Activated T-cell treated with anti-CD3 and anti-CD28 coated beads for 48 hours (primary cell): ENCODE measurements at regions not wholly inside any gene's neighbourhood (a gene's known extent, or its start where the extent isn't known, plus 50 kb on each side); places are given as distances from the start of the nearest gene placed in this dataset.

ENCODE experiments used
- DNase-seq: peaks from one replicate; pipeline ENCODE4 v3.0.0-alpha.2; 2020; ENCODE audit warnings: low read depth

DNA sequence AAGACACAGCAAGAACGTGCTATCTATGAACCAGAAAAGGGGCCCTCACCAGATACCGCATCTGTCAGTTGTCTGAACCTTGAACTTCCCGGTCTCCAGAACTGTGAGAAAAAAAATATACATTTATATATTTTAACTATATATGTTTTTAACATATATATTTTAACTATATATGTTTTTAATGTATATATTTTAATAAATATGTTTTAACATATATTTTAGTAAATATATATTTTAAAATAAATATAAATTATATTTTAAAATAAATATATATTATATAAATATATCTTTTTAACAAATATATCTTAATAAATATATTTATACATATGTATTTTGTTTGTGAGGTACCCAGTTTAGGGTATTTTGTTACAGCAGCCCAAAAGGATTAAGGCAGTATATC, 958.2 kb upstream of the AUTS2 start:
- no peak for DNase-seq

DNA sequence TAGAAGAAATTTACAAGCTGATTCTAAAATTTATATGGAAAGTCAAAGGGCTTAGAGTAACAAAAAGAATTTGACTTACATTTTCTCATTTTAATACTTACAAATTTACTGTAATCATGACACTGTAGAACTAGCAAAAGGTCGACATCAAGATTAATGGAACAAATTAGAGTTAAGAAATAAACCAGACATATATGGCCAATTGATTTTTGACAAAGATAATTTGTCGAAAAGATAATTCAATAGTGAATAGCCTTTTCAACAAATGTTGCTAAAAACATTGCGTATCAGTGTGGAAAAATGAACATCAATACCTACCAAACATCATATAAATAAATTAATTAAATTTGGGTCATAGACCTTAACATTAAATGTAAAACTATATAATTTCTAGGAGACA, 955.5 kb upstream of the AUTS2 start:
- DNase-seq, result no peak

DNA sequence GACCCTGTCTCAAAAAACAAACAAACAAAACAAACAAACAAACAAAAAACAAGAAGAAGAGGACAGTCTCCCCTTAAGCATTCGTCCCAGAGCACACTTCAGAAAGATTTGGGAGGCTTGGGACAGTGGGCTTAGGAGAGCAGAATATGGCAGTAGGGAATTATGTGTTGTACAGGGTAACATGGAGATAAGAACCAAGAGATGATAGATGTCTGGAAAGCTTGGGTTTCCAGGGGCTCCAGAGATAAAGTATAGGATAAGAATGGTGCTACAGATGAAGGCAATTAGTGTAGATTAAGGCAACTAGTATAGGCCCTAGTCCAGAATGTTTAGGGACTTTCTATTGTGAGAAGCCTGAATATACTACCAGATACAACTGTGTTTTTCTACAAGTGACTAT, 934.9 kb upstream of the AUTS2 start:
- no peak for DNase-seq

DNA sequence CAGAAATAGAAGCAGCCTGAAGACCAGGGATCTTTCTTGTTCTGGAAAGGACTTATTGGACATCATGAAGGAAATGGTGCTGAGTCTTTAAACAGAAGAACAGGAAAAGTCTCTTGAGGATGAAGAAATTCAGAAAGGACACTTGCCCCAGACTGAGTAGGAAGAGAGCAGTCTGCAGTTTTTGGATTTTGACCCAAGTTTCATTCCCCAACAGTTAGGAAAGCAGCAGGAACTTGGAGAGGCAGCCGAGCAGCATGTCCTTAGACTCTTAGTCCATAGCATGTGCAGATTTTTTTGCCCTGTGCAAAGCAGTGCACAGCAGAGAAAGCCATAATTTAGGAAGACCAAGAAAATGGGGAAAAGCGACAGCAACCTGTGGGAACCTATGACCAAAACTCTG, 927.2 kb upstream of the AUTS2 start:
- no peak for DNase-seq

DNA sequence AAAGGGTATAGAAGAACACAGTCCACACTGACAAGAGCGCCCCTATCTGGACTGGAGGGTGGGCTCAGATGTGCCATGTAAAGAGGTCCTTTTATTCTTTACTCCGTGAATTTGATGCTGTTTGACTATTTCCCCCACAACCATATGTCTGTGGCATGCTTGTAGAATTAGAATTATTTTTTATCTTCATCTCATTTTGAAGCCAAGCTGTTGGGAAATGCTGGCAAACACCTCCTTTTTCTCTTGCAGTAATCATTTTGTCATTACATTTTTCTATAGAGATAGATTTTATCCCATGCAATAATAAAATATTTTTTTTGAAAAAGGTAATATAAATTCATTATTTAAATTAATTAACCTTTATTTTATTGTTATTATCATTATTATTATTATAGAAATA, 926.6 kb upstream of the AUTS2 start:
- DNase-seq, result no peak

DNA sequence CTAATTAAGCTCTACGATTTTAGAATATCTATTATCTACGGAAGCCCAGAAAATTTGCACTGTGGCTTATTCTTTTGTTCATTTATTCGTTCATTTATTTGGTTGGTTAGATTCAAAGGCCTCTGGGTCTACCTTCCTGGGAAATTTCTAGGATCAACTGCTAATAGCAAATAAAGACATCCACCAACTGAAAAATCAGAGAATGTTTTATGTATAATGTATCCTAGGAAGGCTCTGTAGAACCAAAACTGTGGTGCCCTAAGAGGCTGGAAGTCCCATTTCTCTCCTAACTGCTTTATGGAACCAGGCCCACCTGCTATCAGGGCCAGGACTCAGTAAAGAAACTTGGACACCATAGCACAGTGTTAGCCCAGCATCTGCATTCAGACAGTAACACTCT, 923.4 kb upstream of the AUTS2 start:
- DNase-seq, result no peak

DNA sequence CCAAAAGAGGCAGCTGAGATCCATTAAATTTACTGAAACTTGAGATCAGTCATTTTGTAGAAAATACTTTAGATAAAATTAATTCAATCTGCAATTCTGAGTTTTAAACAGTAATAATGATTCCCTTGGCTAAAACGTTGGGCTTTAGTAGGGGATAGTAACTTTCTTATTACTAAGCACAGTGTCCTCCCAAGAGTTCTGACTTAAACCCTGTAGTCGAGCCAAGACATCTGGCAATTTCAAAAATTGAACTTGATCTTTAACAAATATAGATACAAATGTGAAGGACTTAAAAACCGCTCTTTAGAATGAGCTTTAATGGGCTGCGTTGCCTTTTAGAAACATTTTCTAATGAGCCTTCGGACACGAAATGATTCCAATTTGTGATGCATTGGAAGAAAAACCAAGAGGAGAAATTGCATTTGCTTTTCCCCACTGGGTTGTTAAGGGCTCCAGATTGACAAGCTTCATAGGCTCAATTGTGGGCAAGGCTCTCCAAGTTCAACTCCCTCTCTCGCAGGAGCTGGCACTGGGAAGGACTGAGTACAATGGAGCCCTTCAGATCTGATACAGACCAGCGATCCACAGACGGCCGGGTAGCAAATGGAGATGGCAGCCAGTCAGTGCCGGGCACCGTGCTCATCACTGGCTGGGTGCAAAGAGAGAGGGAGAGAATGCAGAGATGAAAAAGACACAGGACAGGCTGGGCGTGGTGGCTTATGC, 921.3 kb upstream of the AUTS2 start:
- no peak for DNase-seq

DNA sequence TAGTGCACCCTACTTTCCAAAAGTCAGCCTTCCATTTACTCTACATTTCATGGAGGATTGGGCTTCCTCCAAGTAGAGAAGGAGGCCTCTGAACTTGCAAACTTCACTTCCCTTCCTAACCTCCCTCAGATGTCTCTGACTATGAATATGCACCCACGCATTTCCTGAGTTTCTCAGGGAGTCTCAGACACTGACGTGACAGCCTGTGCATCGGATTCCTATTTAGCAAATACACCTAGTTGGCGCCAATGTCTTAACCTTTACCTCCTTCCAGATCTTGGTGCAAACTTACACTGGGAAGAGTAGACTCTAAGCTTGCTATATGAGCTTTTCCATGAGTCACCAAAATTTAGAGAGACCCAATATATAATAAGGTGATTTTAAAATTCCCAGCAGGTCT, 920.1 kb upstream of the AUTS2 start:
- no peak for DNase-seq

DNA sequence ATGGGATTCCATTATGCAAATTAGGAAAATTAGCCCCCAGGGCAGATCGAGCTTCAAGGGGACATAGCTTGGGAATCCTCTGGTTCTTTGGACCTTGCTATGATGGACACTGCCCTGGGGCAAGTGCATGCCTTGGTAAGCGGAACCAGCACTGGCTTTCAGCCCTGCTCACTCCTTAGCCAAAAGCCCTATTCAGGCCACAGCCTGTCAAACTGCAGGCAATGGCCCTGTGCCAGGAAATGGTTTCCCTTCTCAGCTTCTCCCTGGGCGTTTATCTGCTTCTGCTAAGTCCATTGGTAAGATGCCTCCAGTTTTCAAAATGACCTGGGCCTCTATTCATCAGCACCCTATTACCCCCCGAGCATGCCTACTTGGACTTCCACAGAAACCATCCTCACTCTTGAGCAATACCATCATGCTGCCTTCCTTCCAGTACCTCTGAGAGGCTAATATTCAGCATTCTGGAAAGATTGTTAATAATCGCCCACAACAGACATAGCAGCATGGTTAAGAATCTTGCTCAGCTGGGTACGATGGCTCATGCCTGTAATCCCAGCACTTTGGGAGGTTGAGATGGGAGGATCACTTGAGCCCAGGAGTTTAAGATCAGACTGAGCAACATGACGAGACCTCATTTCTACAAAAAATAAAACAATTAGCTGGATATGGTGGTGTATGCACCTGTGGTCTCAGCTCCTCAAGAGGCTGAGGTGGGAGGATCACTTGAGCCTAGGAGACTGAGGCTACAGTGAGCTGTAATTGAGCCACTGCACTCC, 918.6 kb upstream of the AUTS2 start:
- no peak for DNase-seq

DNA sequence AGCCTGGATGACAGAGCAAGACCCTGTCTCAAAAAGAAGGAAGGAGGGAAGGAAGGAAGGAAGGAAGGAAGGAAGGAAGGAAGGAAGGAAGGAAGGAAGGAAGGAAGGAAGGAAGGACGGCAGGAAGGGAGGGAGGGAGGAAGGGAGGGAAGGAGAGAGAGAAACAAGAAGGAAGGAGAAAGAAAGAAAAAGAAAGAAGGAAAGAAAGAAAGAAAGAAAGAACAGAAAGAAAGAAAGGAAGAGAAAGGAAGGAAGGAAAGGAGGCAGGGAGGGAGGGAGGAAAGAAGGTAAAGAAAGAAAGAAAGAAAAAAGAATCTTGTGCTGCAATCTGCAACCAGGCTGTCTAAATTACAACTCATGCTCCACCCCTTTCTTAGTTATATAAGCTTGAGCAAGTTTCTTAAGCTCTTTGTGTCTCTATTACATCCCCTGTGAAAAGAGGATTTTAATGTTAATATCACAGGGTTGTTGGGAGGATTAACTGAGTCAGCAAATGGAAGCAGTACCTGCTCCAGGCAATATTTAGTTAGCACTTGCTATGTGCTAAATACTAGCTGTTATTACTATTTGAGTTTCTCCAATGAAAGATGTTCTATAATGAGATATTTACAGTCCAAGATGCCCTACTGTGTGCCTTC, 917.9 kb upstream of the AUTS2 start:
- DNase-seq, result no peak

DNA sequence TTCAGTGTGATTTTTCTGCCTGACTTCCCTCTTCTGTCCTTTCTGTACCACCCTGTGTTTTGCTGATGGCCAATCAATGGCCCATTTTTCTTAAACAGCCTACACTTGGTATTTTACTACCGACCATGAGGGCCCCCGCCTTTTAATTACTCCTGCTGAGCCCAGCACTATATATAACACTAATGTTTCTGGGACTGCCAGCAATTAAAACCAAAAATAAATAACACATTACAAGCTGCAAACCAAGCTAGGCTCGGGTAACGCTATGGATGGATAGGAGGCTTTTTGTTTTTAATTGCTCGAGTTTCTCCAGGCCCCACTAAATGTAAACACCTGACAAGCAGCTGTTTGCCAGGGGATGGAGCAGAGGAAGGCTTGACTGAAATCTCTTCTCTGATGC, 915.4 kb upstream of the AUTS2 start:
- DNase-seq, result no peak

DNA sequence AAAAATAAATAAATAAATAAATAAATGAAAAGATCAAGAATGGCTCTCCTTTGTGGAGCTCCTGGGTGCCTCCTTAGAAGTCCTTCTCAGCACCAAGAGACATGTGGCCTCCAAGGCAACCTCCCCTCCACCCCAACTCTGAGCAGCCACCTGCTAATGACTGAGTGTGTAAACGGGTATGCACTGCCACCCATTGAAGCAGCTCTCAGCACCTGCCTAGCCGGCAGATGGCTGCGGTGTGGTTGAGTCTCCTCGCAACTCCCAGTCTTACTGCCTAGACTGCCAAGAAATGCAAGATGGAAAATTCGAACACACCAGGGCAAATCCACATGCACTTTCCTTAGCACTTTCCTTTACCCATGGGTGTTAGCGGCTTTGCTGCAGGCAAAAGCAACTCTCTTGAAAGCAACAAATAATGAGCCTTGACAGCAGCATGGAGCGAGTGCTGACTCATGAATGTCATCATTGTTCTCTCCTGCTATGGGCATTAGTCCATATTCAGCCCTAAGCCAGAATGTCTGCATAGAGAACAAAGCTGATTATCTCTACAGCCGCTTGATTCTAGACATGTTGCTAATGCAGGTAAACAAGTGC, 913.9 kb upstream of the AUTS2 start:
- no peak for DNase-seq

DNA sequence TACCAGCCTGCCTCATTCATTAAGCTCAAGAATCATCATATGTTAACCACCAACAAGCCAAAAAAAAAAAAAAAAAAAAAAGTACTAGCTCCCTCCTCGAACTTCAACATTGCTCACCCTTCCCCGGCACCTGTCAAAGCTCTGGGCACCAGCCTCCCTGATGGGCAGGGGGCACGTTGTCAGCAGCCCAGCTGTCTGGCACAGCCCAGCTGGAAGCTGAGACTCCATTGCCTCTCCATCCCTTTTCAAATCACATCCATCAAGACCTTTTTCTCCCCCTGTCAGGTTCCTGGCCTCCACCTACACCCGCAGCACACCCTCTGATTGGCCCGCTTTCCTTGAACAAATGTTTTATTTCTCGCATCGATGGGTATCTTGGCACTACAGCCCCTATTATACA, 913.3 kb upstream of the AUTS2 start:
- DNase-seq, result no peak

DNA sequence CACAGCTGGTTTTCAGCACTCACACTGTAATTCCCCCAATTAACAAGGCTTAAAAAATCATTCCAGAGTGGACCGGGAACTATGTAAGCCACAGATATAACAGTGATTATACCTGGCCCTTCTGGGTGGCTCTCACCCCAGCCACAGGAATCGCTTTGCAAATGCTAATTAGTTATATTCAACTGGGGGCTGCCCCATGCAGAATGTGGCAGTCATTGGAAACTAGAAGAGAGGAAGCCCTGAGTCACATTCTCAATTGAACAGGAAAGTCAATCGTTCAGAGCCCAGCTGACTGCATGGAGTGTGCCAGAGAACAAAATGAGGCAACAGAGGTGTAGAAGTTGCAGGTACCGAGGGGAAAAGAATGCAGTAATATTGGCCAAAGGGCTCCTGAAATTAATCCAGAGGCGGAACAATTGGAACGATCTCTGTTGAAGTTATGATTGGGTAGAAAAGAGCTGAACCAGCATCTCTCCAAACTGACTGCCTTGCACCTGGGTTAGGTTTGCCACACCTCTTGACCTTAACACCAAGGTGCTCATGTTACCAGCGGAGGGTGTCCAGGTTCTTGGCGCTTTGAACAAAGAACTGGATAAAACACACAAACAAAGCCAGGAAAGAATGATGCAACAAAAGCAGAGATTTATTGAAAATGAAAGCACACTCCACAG, 909.7 kb upstream of the AUTS2 start:
- no peak for DNase-seq

DNA sequence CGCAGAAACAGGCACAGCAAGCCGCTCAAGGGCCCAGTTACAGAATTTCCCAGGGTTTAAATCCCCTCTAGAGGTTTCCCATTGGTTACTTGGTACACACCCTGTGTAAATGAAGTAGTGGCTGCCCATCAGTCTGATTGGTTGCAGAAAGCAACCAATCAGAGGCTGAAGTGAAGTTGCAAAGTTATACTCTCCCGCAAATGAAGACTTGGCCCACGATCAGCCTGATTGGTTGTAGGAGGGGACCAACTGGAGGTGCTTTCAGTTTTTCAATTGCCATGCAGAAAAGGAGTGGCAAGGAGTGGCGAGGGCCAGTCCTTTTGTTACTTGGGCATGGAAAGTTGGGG, 909.2 kb upstream of the AUTS2 start:
- no peak for DNase-seq

DNA sequence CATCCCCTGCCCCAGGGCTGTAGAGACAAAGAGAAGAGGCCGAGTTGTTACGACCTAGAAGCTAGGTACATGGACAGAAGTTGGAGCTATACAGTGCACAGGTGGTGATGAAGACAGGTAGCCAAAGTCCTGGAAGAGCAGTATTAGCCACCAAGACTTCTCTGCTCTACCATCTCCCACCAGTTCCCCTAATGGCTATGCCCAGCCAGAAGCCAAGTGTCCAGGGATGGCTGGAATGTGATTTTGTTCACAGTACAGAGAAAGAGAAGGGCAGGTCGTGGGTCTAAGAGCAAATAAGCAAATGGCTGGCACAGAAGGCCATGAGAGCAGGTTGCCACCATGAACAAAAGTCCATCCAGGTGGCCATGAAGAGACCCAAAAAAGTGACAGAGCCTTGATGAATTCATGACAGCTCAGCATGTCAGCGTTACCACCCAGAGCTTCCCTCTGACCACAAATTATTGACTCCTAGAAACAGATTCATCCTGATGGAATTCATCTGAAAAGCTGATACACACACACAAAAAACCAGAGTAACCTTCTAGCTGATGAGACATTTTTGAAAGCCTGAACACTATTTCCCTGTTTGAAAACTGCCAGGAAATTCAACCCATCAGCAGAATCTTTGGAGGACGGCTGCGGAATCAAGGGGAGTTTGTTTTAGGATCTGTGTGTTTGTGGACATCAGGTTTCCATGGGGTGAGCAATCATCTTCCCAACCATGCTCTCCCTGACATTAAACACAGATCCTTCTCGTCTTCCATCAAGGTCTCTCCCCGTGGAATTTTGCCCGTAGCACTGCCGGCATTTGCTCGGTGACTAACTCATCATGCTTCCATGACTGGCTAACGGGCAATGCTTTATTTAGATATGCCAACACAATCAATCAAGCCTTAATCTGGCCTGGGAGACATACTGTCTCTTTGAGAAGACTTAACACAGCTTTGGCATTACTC, 906.7 kb upstream of the AUTS2 start:
- DNase-seq, result no peak

DNA sequence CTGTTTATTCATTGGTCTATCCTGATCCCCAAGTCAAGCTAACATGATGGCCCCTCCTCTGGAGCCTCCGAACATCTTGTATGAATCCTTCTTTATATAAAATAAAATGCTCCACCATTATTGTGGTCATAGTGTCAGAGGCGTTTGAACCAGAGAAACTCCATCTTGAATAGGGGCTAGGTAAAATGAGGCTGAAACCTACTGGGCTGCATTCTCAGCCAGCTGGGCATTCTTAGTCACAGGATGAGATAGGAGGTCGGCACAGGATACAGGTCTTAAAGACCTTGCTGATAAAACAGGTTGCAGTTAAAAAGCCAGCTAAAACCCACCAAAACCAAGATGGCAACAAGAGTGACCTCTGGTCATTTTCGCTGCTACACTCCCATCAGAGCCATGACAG, 905.8 kb upstream of the AUTS2 start:
- DNase-seq, result no peak

DNA sequence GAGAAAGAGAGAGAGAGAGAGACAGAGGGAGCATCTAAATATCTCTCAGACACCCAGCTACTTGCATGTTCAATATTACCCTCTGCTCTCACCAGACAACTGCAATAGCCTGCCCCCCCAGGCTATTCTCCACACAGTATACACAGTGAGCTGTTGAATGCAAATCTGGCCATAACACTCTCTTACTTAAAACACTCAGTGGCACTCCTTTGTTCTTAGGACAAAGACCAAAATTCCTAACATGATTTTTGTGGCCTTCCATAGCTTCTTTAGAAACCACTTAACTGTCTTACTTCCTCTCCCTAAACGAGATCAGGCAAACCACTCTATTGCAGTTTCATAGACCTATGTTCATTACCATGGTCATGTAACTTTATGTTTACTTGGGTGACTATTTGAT, 903.6 kb upstream of the AUTS2 start:
- DNase-seq, result no peak

DNA sequence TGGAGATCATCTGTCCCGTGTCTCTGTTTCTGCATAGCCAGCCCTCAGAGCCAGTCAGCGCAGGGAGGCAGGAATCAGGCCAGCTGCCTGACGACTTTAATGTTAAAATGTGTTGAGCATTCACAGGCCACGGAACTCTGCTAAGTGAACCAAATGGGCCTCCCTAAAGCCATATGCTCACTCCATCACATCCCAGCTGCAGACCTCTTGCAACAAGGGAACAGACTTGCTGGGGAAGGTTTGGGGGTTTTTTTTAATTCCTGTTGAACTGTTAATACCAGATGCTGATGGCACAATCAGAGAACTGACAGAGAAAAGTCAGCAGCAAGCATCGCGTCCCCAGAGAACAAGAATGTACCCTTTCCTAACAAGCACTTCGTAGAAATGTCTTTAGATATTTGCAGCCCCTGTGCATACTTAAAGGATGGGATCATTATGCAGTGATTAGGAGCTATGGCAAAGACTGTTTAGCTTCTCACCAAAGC, 900.4 kb upstream of the AUTS2 start:
- no peak for DNase-seq

DNA sequence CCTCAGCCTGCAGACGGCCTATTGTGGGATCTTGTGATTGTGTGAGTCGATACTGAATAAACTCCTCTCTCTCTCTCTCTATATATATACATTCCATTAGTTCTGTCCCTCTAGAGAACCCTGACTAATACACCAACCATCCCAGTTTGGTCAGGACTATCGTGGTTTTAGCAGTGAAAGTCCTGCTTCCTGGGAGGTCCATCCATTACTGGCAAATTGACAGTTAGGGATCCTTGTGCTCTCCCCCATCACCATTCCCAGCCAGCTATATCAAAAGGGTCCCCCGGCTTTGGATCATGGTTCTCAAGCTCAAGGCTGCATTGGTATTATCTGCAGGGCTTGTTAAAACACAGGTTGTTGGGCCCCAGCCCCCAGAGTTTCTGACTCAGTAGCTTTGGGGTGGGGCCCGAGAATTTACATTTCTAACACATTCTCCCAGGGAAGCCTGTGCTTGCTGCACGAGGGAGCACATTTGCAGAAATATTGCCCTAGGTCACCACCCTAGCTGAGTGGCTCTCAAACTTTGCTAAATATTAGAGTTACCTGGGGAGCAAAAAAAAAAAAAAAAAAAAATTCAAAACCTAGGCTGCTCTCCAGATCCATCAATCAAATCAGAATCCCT, 899.1 kb upstream of the AUTS2 start:
- no peak for DNase-seq

DNA sequence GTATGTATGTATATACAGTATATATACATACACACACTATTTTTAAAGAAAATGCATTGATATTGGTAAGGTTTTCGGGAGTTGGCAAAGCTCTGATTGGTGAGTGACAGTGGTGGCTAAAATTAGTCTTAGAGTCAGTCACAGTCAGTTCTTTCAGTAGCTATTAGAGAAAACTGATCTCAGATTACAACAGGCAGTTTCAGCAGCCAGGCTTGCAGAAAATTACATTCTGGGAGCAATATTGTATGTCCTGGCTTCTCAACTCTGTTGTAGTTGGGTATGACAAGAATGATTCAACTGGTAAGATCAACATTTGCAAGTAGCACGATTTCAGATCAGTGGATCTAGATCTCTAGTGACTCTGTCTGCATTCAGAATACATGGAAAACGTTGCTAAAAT, 897.9 kb upstream of the AUTS2 start:
- DNase-seq, result no peak
